Astrocyte (in vitro differentiated cells and primary cell): ENCODE measurements at regions not wholly inside any gene's neighbourhood (a gene's known extent, or its start where the extent isn't known, plus 50 kb on each side); places are given as distances from the start of the nearest gene placed in this dataset.
A peak's percentile ranks its signal among the peaks of the same experiment; 100 is the strongest.

Experiments used
- DNase-seq: peaks from one replicate; pipeline ENCODE4 v3.0.0-alpha.2; 2010; ENCODE audit warnings: low read depth
- FAIRE-seq: peaks from 2 replicates; lab custom pipeline; 2011; peaks lifted over from hg19 to GRCh38; lab: Jason Lieb, UNC
- H2AFZ ChIP-seq: 2 replicates; pipeline ENCODE4 v1.6.0; 2012; ENCODE audit warnings: low read depth, low read length, inconsistent platforms
- H3K27ac ChIP-seq: 2 replicates; pipeline ENCODE4 v1.5.1; 2011; ENCODE audit warnings: low read depth, low read length, inconsistent platforms
- H3K27me3 ChIP-seq: 2 replicates; pipeline ENCODE4 v1.6.0; 2011; ENCODE audit warnings: low read length, inconsistent platforms; ENCODE audit not compliant: insufficient read depth
- H3K36me3 ChIP-seq: 2 replicates; pipeline ENCODE4 v1.5.1; 2011; ENCODE audit warnings: low read length, inconsistent platforms; ENCODE audit not compliant: insufficient read depth
- H3K4me1 ChIP-seq: 2 replicates; pipeline ENCODE4 v1.5.1; 2011; ENCODE audit warnings: low read length, inconsistent platforms; ENCODE audit not compliant: insufficient read depth
- H3K4me2 ChIP-seq: 2 replicates; pipeline ENCODE4 v1.6.0; 2012; ENCODE audit warnings: low read length, inconsistent platforms
- H3K4me3 ChIP-seq: 2 replicates; pipeline ENCODE4 v1.5.1; 2011; ENCODE audit warnings: low read depth, mild to moderate bottlenecking, low read length, inconsistent platforms; ENCODE audit not compliant: insufficient read depth
- H3K79me2 ChIP-seq: 2 replicates; pipeline ENCODE4 v1.6.0; 2012; ENCODE audit warnings: mild to moderate bottlenecking, low read length, inconsistent platforms; ENCODE audit not compliant: insufficient read depth
- H3K9ac ChIP-seq: 2 replicates; pipeline ENCODE4 v1.6.0; 2012; ENCODE audit warnings: mild to moderate bottlenecking, low read length, inconsistent platforms
- H3K9me3 ChIP-seq: 2 replicates; pipeline ENCODE4 v1.5.1; 2012; ENCODE audit warnings: low read depth, mild to moderate bottlenecking, low read length, inconsistent platforms; ENCODE audit not compliant: insufficient read depth
- H4K20me1 ChIP-seq: 2 replicates; pipeline ENCODE4 v1.6.0; 2012; ENCODE audit warnings: low read length, inconsistent platforms; ENCODE audit not compliant: insufficient read depth
- H3K27ac Mint-ChIP-seq: one replicate; pipeline ENCODE4 v1.8.0; 2021; ENCODE audit warnings: mild to moderate bottlenecking, mixed read lengths; ENCODE audit not compliant: unreplicated experiment
- H3K27me3 Mint-ChIP-seq: one replicate; pipeline ENCODE4 v1.8.0; 2021; ENCODE audit warnings: low read depth, mixed read lengths; ENCODE audit not compliant: unreplicated experiment
- H3K36me3 Mint-ChIP-seq: one replicate; pipeline ENCODE4 v1.8.0; 2021; ENCODE audit warnings: low read depth, mixed read lengths; ENCODE audit not compliant: unreplicated experiment
- H3K4me1 Mint-ChIP-seq: one replicate; pipeline ENCODE4 v1.8.0; 2021; ENCODE audit warnings: low read depth, mixed read lengths; ENCODE audit not compliant: unreplicated experiment
- H3K4me3 Mint-ChIP-seq: one replicate; pipeline ENCODE4 v1.8.0; 2021; ENCODE audit warnings: mild to moderate bottlenecking, moderate library complexity, mixed read lengths; ENCODE audit not compliant: unreplicated experiment
- H3K9me3 Mint-ChIP-seq: one replicate; pipeline ENCODE4 v1.8.0; 2021; ENCODE audit warnings: mild to moderate bottlenecking, mixed read lengths; ENCODE audit not compliant: unreplicated experiment
- EZH2 ChIP-seq: IDR thresholded peaks from 2 replicates; pipeline ENCODE4 v1.6.1; 2012; ENCODE audit warnings: mild to moderate bottlenecking, low read length, inconsistent platforms; ENCODE audit not compliant: insufficient read depth
- TF ChIP-seq, protein P1 (sequence below): IDR thresholded peaks from 2 replicates; pipeline ENCODE4 v1.5.1; 2011; ENCODE audit warnings: low read depth, mild to moderate bottlenecking, inconsistent platforms, low read length, moderate library complexity; ENCODE audit not compliant: insufficient read depth

DNA sequence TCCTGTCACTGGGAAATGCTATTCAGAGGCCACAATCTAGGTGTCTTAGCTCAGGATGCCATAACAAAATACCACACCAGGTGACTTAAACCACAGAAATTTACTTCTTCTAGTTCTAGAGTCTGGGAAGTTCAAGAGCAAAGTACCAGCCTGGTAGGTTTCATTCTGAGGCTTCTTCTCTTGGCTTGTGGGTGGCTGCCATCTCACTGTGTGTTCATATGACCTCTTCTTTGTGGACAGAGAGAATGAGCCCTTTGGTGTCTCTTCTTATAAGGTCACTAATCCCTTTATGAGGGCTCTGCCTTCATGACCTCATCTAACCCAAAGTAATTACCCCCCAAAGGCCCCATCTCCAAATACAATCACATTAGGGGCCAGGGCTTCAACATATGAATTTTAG is 57.3 kb downstream of the RHOB start:
- Histone ChIP-seq H3K4me2 (no peak overlapping the region), H3K4me3 (no peak overlapping the region), H3K9me3 (no peaks in the 10 kb centered on the region), H3K79me2 (no peaks in the 10 kb centered on the region), H4K20me1 (no peaks in the 10 kb centered on the region), H3K27me3 (no peaks in the 10 kb centered on the region), H3K27ac (no peak overlapping the region), H2AFZ (no peak overlapping the region), H3K9ac (no peak overlapping the region), H3K36me3 (no peaks in the 10 kb centered on the region), H3K4me1 (peaks cover 27% of the 10 kb centered on the region)
- FAIRE-seq (no peak), DNase-seq (no peak)
- TF ChIP-seq, protein P1, sequence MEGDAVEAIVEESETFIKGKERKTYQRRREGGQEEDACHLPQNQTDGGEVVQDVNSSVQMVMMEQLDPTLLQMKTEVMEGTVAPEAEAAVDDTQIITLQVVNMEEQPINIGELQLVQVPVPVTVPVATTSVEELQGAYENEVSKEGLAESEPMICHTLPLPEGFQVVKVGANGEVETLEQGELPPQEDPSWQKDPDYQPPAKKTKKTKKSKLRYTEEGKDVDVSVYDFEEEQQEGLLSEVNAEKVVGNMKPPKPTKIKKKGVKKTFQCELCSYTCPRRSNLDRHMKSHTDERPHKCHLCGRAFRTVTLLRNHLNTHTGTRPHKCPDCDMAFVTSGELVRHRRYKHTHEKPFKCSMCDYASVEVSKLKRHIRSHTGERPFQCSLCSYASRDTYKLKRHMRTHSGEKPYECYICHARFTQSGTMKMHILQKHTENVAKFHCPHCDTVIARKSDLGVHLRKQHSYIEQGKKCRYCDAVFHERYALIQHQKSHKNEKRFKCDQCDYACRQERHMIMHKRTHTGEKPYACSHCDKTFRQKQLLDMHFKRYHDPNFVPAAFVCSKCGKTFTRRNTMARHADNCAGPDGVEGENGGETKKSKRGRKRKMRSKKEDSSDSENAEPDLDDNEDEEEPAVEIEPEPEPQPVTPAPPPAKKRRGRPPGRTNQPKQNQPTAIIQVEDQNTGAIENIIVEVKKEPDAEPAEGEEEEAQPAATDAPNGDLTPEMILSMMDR = no peak
- no peak for TF ChIP-seq EZH2
- H3K27me3 Mint-ChIP-seq = no peaks in the 10 kb centered on the region
- H3K4me1 Mint-ChIP-seq = peaks cover 32% of the 10 kb centered on the region
- no peak overlapping the region for H3K4me3 Mint-ChIP-seq
- H3K9me3 Mint-ChIP-seq = peaks cover 3% of the 10 kb centered on the region
- no peak overlapping the region for H3K27ac Mint-ChIP-seq
- no peaks in the 10 kb centered on the region for H3K36me3 Mint-ChIP-seq

GRCh38 chr2:20506201-20506685 is 59.4 kb downstream of the RHOB start:
- no peak overlapping the region for H2AFZ ChIP-seq
- no peak overlapping the region for H3K27ac ChIP-seq
- H3K4me2 ChIP-seq = no peak overlapping the region
- Mint-ChIP-seq H3K4me1 (peaks cover 34% of the 10 kb centered on the region), H3K27ac (no peak overlapping the region), H3K9me3 (peaks cover 3% of the 10 kb centered on the region), H3K36me3 (no peaks in the 10 kb centered on the region), H3K27me3 (no peaks in the 10 kb centered on the region), H3K4me3 (no peak overlapping the region)
- H4K20me1 ChIP-seq = no peaks in the 10 kb centered on the region
- no peaks in the 10 kb centered on the region for H3K27me3 ChIP-seq
- DNase-seq (peak; percentile 59), FAIRE-seq (no peak)
- H3K36me3 ChIP-seq = no peaks in the 10 kb centered on the region
- H3K4me3 ChIP-seq = no peak overlapping the region
- H3K79me2 ChIP-seq = no peaks in the 10 kb centered on the region
- no peak overlapping the region for H3K9ac ChIP-seq
- H3K9me3 ChIP-seq = no peaks in the 10 kb centered on the region
- TF ChIP-seq, protein P1 = no peak
- no peak for TF ChIP-seq EZH2
- peaks cover 22% of the 10 kb centered on the region for H3K4me1 ChIP-seq

DNA sequence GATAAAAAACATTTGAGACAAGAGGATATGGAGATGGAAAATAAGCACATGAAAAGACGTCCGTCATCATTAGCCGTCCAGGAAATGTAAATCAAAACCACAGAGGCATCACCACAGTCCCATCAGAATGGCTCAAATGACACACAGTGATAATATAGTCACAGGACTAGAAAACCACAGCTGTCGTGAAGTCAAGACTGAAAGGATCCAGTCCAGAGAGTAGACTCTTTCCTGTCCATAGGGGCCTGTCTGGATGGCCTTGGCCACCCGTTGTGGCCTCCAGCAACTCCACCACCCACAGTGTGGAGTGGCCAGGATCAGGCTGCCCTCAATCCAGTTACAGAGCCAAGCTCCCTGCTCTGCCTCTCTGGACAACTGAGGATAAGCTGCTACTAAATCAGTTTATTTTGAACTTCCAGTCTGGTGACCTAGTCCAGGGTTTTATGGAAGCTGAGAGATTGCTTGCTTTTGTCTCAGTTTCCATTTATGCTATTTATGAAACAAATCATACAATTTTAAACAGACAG is 60.4 kb downstream of the RHOB start:
- H3K9ac ChIP-seq = no peak overlapping the region
- H2AFZ ChIP-seq = peak overlapping the region; percentile 8
- no peaks in the 10 kb centered on the region for H4K20me1 ChIP-seq
- H3K4me2 ChIP-seq = peak overlapping the region; percentile 3
- H3K9me3 ChIP-seq = no peaks in the 10 kb centered on the region
- H3K4me3 Mint-ChIP-seq = no peak overlapping the region
- TF ChIP-seq EZH2 = no peak
- TF ChIP-seq, protein P1 = no peak
- DNase-seq = peak; percentile 60
- H3K4me1 Mint-ChIP-seq = peaks cover 31% of the 10 kb centered on the region
- H3K36me3 Mint-ChIP-seq = no peaks in the 10 kb centered on the region
- H3K79me2 ChIP-seq = no peaks in the 10 kb centered on the region
- H3K4me3 ChIP-seq = no peak overlapping the region
- H3K27me3 Mint-ChIP-seq = no peaks in the 10 kb centered on the region
- H3K36me3 ChIP-seq = no peaks in the 10 kb centered on the region
- no peak for FAIRE-seq
- H3K27me3 ChIP-seq = no peaks in the 10 kb centered on the region
- peaks cover 15% of the 10 kb centered on the region for H3K4me1 ChIP-seq
- peak overlapping the region; percentile 2 for H3K27ac ChIP-seq
- H3K27ac Mint-ChIP-seq = no peak overlapping the region
- peaks cover 3% of the 10 kb centered on the region for H3K9me3 Mint-ChIP-seq
